Hippocampal formation (tissue), 2 donors: ENCODE measurements at regions not wholly inside any gene's neighbourhood (a gene's known extent, or its start where the extent isn't known, plus 50 kb on each side); places are given as distances from the start of the nearest gene placed in this dataset.
"Not testable (repeated sequence)": the region's sequence is repeated elsewhere in the genome, so short reads cannot be mapped to it uniquely, and the experiment has no call there.

Source experiments
- DNase-seq, 2 donors: peaks; one replicate each; lab custom pipeline; 2025; lab: John Stamatoyannopoulos, UW

DNA sequence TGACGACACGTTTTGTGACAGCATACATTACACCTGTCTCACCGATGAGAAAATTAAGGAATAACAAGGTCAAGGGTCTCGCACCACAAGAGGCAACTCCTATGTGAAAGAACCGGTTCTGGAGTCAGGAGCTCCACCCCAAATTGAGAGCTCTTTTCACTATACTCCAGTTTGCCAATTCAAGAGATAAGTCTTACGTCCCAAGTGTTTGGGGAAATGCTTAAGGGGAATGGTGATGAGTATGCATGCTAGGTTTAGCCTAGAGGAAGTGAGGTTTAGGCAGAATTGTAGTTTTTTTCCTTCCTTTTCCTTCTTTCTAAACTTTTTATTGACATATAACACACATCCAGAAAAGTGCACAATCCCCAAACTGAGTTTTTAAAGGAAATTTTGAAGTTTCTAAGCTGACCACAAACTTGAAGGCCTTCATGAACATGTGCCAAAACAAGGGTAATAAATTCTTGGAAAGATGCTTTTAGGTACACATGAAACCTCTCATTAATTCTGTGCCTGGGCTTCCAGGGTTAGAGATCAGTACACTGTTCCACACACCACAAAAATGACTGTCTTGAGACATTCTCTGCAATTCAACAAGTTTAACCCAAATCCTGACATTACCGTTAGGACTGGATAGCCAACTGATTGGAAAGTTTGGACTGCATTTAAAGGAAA is 127.6 kb upstream of the SLC1A3 start:
- DNase-seq, result no peak

DNA sequence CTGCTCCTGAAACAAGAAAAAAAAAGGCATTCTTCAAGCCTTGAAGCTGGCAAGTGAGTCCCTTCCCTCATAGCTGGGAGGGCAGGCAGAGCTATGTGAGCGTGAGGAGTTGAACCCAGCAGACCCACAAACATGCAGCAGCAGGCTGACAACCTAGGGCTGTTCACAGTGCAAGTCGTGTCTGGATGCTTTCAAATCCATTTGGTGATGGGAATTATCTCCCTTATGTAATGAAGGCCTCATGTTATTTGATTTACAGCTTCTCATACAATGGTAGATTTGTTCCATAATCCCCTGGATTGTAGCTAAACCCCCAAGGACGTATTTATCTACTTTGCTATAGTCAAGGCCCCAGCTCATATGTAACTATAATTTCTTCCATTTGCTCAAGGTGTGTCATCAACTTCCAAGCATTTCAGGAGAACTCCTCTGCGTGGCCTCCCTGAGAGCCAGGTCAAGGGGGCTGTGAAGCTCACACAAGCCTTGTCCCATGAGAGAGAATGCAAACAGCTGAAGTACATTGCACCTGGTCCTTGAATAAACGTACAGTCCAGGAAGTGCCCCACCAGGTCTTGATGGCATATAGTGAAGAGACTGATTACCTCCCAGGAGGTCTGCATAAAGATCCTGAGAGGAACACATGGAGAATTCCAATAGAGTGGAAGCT is 124.8 kb upstream of the SLC1A3 start:
- no peak for DNase-seq

DNA sequence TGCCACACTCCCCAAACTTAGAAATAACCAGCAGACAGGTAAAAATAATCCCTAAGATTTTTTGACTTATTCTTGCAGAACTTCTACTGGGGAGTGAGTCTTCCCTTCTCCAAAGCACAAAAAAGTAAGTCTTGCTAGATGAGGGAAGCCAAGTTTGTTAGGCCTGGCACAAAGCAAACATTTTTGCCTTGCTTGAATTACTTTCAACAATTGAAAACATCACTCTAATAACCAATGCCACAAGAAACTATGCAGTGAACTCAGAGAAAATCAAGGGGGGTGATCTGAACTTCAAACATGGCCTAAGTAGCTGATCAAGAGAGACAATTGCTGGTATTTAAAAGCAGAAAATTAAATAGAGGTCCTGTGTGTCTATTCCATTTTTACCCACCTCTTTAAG is 123.6 kb upstream of the SLC1A3 start:
- no peak for DNase-seq

DNA sequence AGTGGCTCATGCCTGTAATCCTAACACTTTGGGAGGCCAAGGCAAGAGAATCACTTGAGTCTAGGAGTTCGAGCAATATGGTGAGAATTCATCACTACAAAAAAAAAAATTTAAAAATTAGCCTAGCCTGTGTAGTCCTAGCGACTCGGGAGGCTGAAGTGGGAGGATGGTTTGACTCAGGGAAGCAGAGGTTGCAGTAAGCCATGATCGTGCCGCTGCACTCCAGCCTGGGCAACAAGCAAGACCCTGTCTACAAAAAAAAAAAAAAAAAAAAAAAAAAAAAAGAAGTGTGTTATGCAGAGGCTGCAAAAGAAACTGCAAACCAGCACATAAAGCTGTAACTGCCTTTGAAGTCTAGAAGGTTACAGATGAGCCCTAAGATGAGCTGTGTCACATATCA is 116.9 kb upstream of the SLC1A3 start:
- DNase-seq, result no peak

DNA sequence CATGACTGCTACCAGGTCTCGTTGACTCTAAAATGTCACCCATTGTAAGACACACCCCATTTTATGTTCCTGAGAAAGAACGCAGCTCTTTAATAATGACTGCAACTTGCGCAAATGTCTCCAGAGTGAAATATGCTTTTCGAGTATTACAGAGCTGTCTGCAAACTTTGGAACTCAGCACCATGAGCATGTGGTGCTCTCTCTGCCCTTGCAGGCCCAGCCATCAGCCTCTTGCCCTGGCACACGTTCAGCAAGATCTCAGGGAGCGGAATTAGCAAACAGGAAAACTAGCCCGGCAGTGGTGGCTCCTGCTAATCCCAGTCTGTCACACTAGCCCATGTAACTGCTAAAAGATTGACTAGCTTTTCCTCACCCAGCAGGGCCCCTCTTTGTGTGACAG is 114.5 kb upstream of the SLC1A3 start:
- DNase-seq, result no peak

DNA sequence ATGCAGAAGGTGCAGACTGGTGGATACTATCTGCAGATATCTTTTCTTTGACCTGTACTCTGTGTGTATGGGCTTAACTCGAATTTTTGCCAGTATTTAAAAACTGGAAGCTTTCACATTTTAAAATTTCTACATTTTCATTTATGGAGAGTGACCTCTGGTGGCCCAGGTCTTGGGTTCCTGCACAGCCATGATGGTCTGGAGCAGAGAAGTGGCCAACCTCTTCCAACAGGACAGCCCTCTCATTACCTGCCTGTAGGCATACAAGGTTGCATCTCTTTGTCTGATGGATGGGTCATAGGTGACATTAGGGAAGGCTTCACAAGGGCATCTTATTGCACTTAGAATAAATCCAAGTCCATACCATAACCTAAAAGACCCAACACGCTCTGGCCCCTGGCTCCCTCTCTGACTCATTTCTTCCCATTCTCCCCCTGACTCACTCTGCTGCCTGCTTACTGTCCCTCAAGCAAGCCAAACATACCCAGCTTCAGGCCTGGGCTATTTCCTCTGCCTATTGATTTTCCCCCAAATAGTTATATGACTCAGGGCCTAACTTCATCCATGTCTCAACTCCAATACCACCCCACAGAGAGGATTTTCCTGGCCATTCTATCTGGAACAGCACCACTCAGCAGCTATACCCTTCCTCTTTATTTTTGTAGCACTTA is 113.3 kb upstream of the SLC1A3 start:
- no peak for DNase-seq

DNA sequence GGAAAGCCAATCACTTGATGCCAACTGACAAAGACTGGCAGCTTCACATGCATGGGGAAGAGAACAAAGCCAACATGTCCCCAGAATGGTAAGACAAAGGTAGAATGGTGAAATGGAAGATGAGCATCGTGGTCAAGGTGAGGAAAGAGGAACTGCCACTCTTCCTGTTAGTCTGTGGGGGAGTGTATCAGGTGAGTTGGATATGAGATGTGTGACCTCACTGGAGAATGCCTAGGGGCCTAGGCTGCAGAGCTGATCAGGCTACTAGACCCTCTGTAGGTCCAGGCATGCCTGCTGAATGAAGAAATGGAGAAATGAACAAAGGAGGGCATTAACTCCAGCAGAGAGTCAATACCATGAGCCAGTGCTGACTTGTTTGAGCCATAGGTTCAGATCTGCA is 112.4 kb upstream of the SLC1A3 start:
- no peak for DNase-seq

GRCh38 chr5:36494841-36495601 is 111.4 kb upstream of the SLC1A3 start:
- peak; percentile 7 to 30 for DNase-seq

DNA sequence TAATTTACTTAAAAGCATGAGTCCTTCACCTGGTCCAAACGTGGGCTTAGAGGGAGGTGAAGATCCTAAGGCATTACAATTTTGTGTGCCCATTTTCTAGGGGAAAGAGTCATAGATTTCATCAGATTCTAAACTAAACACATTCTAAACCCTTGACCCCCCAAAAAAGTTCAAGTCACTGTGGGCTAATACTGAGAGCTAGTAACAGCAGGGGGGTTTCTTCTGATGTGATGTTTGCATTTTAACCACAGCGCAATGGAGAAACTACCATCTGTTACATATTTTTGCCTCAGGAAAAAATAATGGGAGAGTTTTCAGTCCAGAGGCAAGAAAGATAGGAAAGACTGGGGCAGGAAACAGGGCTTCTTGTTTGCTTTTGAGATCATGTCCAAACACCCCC is 110.8 kb upstream of the SLC1A3 start:
- no peak for DNase-seq

GRCh38 chr5:36496471-36496870 is 109.9 kb upstream of the SLC1A3 start:
- DNase-seq, result peak in 1 of 2 donors; percentile 82

GRCh38 chr5:36502608-36503007 is 103.8 kb upstream of the SLC1A3 start:
- no peak for DNase-seq

DNA sequence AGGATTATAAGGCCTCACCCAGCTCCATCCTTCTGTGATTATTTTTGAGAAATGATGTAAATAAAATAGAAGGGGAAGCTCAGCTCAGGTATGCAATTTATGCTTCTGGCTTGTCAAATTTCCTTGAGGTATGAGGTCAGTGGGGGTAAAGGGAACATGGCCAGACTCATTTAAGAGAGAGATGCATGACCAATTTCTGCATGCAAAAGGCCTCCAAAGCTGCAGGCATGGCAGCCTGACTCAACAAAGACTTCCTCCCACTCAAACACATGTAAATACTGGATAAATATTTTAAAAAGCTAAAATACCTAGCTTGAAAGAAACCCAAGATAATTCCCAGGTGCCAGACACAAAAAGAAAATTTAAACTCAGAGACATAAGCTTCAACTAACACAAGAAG is 101.4 kb upstream of the SLC1A3 start:
- DNase-seq, result no peak

GRCh38 chr5:36507332-36507952 is 99.0 kb upstream of the SLC1A3 start:
- peak; percentile 15 to 62 for DNase-seq

GRCh38 chr5:36508331-36508730 is 98.1 kb upstream of the SLC1A3 start:
- not testable (repeated sequence) for DNase-seq

GRCh38 chr5:36513647-36514046 is 92.8 kb upstream of the SLC1A3 start:
- not testable (repeated sequence) for DNase-seq

DNA sequence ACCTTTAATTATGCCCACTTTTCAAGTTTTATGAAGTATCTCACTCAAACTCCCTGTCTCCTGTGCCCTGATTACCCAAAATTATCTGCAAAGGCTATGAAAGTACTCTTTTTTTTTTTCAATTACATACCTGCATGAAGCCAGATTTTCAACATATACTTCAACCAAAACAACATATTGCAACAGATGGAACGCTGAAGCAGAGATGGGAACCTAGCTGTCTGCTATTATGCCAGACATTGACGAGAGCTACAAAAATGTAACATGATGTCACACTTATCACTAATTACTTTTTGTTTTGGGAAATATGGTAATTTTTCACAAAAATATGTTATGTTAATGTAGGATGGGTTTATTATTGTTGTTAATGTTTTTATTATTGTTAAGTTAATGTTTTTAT is 86.5 kb upstream of the SLC1A3 start:
- DNase-seq, result no peak

DNA sequence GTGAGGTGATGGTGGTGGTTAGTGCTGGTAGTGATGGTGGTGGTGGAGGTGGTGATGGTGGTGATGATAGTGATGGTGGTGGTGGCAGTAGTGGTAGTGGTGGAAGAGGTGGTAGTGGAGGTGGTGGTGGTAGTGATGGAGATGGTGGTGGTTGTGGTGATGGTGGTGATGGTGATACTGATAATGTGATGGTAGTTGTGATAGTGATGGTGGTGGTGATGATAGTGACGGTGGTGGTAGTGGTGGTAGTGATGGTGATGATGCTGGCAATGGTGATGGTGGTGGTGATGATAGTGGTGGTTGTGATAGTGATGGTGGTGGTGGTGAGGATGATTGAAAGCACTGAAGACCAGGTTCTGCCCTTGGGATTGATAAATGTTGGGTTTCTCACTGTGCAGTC is 85.2 kb upstream of the SLC1A3 start:
- DNase-seq, result no peak

- no peak for DNase-seq
These were observed 84.3 kb upstream of the SLC1A3 start for GRCh38 chr5:36521838-36522745.

- no peak for DNase-seq
These were observed 83.7 kb upstream of the SLC1A3 start for GRCh38 chr5:36522746-36523065.

GRCh38 chr5:36523450-36523849 is 83.0 kb upstream of the SLC1A3 start:
- no peak for DNase-seq

- DNase-seq, result peak; percentile 14 to 37
These were observed 82.5 kb upstream of the SLC1A3 start for GRCh38 chr5:36523926-36524325.
